Testis (tissue), 2 donors: ENCODE measurements at regions not wholly inside any gene's neighbourhood (a gene's known extent, or its start where the extent isn't known, plus 50 kb on each side); places are given as distances from the start of the nearest gene placed in this dataset.

Experiments used
- POLR2A ChIP-seq: fragments of 450-650 bp; IDR thresholded peaks from one replicate; pipeline ENCODE4 v1.6.1; 2017; ENCODE audit warnings: antibody characterized with exemption, mild to moderate bottlenecking, moderate library complexity
- TF ChIP-seq, protein P1 (sequence below), 3 experiments: fragments of 450-650 bp in 2 of 3; fragments of 200-600 bp in 1 of 3; sonication (generic) in 1 of 3; IDR thresholded peaks; one replicate each; pipeline ENCODE4 v1.5.1; 2016 to 2019; ENCODE audit warnings: antibody characterized with exemption in 3 of 3, mild to moderate bottlenecking in 2 of 3, moderate library complexity in 1 of 3

DNA sequence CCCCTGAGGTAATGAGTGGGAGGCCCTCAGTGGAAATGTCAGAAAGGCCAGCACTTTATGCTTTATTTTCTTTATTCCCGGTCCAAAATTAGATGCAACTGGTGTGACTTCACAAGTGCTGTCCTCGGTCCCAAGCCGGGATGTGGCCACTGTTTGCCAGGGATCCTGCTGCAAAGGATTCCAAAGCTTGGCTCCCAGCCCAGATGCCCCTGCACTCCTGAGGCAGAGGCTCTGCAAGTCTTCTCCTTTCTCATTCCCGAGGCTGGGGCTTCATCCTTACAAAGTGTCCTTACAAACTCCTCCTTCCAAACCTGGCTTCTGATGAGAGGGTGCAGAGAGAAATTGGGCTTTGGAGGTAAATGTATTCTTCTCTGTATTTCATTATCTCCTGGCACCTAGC, 544.3 kb upstream of the DPP6 start:
- TF ChIP-seq, protein P1, sequence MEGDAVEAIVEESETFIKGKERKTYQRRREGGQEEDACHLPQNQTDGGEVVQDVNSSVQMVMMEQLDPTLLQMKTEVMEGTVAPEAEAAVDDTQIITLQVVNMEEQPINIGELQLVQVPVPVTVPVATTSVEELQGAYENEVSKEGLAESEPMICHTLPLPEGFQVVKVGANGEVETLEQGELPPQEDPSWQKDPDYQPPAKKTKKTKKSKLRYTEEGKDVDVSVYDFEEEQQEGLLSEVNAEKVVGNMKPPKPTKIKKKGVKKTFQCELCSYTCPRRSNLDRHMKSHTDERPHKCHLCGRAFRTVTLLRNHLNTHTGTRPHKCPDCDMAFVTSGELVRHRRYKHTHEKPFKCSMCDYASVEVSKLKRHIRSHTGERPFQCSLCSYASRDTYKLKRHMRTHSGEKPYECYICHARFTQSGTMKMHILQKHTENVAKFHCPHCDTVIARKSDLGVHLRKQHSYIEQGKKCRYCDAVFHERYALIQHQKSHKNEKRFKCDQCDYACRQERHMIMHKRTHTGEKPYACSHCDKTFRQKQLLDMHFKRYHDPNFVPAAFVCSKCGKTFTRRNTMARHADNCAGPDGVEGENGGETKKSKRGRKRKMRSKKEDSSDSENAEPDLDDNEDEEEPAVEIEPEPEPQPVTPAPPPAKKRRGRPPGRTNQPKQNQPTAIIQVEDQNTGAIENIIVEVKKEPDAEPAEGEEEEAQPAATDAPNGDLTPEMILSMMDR (IDR thresholded peaks at IDR 0.05), result no peak
- no peak for TF ChIP-seq POLR2A
